Adrenal gland (tissue), 5 donors: ENCODE measurements at regions not wholly inside any gene's neighbourhood (a gene's known extent, or its start where the extent isn't known, plus 50 kb on each side); places are given as distances from the start of the nearest gene placed in this dataset.

Experiments used
- POLR2A ChIP-seq, 2 donors: fragments of 450-650 bp; IDR thresholded peaks; one replicate each; pipeline ENCODE4 v1.6.1; 2017; ENCODE audit warnings: antibody characterized with exemption in 2 of 2, mild to moderate bottlenecking in 2 of 2, moderate library complexity in 1 of 2
- TF ChIP-seq, protein P1 (sequence below), 6 experiments: fragments of 450-650 bp in 4 of 6; fragments of 200-600 bp in 2 of 6; sonication (generic) in 1 of 6; IDR thresholded peaks; 1 replicate in 5 of 6; 2 replicates in 1 of 6; pipeline versions ENCODE4 v1.5.1 to v1.8.0; 2016 to 2021; ENCODE audit warnings: antibody characterized with exemption in 6 of 6, mild to moderate bottlenecking in 2 of 6, moderate library complexity in 1 of 6
- donor health status: DM: no; HTN: no; CAD: no.

DNA sequence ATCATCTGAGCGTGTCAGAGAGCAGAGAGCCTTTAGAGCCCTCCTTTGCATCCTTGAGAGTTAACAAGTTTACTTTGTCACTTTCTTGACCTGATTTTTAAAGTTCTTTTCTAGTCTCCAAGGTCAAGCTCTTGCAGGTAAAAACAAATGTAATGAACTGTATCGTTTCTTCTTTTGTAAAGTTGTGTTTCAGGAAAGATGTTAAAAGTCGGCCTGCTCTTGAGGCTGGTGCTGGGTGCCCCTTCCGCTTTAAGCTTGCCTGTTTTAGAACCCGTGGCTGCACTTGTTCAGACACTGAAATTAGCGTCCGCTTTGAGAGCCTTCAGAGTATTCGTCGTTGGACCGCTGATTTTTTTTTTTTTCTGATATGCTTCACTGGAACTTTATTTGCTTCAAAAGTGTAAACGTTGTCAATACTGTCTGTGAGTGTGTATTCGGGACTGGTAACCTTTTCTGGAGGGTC is 52.6 kb upstream of the ULK4 start:
- TF ChIP-seq, protein P1, sequence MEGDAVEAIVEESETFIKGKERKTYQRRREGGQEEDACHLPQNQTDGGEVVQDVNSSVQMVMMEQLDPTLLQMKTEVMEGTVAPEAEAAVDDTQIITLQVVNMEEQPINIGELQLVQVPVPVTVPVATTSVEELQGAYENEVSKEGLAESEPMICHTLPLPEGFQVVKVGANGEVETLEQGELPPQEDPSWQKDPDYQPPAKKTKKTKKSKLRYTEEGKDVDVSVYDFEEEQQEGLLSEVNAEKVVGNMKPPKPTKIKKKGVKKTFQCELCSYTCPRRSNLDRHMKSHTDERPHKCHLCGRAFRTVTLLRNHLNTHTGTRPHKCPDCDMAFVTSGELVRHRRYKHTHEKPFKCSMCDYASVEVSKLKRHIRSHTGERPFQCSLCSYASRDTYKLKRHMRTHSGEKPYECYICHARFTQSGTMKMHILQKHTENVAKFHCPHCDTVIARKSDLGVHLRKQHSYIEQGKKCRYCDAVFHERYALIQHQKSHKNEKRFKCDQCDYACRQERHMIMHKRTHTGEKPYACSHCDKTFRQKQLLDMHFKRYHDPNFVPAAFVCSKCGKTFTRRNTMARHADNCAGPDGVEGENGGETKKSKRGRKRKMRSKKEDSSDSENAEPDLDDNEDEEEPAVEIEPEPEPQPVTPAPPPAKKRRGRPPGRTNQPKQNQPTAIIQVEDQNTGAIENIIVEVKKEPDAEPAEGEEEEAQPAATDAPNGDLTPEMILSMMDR (IDR thresholded peaks at IDR 0.05) = no peak
- TF ChIP-seq POLR2A (IDR thresholded peaks at IDR 0.05) = no peak
